ENCODE measurements at regions not wholly inside any gene's neighbourhood (a gene's known extent, or its start where the extent isn't known, plus 50 kb on each side); places are given as distances from the start of the nearest gene placed in this dataset.

GRCh38 chr2:46239175-46239846 is 57.9 kb upstream of the EPAS1 start:
- FAIRE-seq (no peak), DNase-seq (ENCODE audit: low read depth) (no peak)
- Histone ChIP-seq H3K27me3 (ENCODE audit: control insufficient read depth, insufficient read depth, low read length) (no peaks in the 10 kb centered on the region), H3K4me3 (ENCODE audit: low read depth, low read length) (no peak overlapping the region), H3K36me3 (ENCODE audit: control insufficient read depth, insufficient read depth, low read length) (no peaks in the 10 kb centered on the region)
- no peak for TF ChIP-seq CTCF (IDR thresholded peaks at IDR 0.05; ENCODE audit: insufficient read depth, low read length, severe bottlenecking)

GRCh38 chr2:46239847-46240181 is 57.4 kb upstream of the EPAS1 start:
- FAIRE-seq (no peak), DNase-seq (ENCODE audit: low read depth) (no peak)
- Histone ChIP-seq H3K4me3 (ENCODE audit: low read depth, low read length) (no peak overlapping the region), H3K36me3 (ENCODE audit: control insufficient read depth, insufficient read depth, low read length) (no peaks in the 10 kb centered on the region), H3K27me3 (ENCODE audit: control insufficient read depth, insufficient read depth, low read length) (no peaks in the 10 kb centered on the region)
- TF ChIP-seq CTCF (IDR thresholded peaks at IDR 0.05; ENCODE audit: insufficient read depth, low read length, severe bottlenecking), result no peak

- no peak for FAIRE-seq
- peak; percentile 86 for DNase-seq (ENCODE audit: low read depth)
- TF ChIP-seq CTCF (IDR thresholded peaks at IDR 0.05; ENCODE audit: insufficient read depth, low read length, severe bottlenecking), result no peak
- no peaks in the 10 kb centered on the region for H3K36me3 ChIP-seq (ENCODE audit: control insufficient read depth, insufficient read depth, low read length)
- no peak overlapping the region for H3K4me3 ChIP-seq (ENCODE audit: low read depth, low read length)
- H3K27me3 ChIP-seq (ENCODE audit: control insufficient read depth, insufficient read depth, low read length), result no peaks in the 10 kb centered on the region
Measured at GRCh38 chr2:46241344-46241743, 55.9 kb upstream of the EPAS1 start.

- no peaks in the 10 kb centered on the region for H3K36me3 ChIP-seq (ENCODE audit: control insufficient read depth, insufficient read depth, low read length)
- H3K27me3 ChIP-seq (ENCODE audit: control insufficient read depth, insufficient read depth, low read length), result no peaks in the 10 kb centered on the region
- no peak for TF ChIP-seq CTCF (IDR thresholded peaks at IDR 0.05; ENCODE audit: insufficient read depth, low read length, severe bottlenecking)
- H3K4me3 ChIP-seq (ENCODE audit: low read depth, low read length), result no peak overlapping the region
- DNase-seq (ENCODE audit: low read depth) (no peak), FAIRE-seq (no peak)
Measured at GRCh38 chr2:46245869-46246268, 51.3 kb upstream of the EPAS1 start.

GRCh38 chr2:46246790-46247189 is 50.4 kb upstream of the EPAS1 start:
- FAIRE-seq, result no peak
- Histone ChIP-seq H3K36me3 (ENCODE audit: control insufficient read depth, insufficient read depth, low read length) (no peaks in the 10 kb centered on the region), H3K4me3 (ENCODE audit: low read depth, low read length) (no peak overlapping the region), H3K27me3 (ENCODE audit: control insufficient read depth, insufficient read depth, low read length) (no peaks in the 10 kb centered on the region)
- no peak for DNase-seq (ENCODE audit: low read depth)
- no peak for TF ChIP-seq CTCF (IDR thresholded peaks at IDR 0.05; ENCODE audit: insufficient read depth, low read length, severe bottlenecking)
